ENCODE measurements at regions not wholly inside any gene's neighbourhood (a gene's known extent, or its start where the extent isn't known, plus 50 kb on each side); places are given as distances from the start of the nearest gene placed in this dataset.

DNA sequence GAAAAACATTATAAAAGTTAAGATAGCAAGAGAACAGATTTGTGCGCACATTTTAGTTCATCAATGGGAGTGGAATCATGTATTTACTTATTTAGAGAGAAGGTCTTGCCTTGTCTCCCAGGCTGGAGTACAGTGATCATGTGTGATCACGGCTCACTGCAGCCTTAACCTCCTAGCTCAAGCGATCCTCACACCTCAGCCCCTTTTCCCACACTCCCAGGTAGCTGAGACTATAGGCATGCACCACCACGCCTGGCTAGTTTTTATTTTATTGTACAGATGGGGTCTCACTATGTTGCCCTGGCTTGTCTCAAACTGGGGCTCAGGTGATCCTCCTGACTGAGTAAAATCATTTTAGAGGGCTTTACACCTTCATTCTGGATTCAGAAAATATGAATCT is 72.3 kb upstream of the ADGRF1 start:
- DNase-seq = no peak

DNA sequence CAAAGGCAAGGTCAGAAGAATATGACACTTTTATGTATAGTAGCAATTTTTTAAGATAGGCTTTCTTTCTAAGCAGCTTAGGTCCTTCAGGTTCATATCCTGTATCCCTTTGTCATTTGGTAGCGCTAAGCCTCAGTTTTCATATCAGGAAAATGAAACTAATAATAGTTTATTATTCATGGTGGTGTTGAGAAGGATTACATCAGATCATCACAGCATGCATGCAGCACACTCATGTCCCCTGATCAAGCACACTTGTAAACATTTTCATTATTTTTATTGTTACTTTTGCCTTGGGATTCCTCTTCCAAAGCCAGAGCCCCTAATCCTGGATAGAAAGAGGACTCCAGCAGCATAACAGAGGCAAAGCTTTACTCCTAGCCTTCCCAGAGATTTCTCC is 70.2 kb upstream of the ADGRF1 start:
- no peak for DNase-seq

DNA sequence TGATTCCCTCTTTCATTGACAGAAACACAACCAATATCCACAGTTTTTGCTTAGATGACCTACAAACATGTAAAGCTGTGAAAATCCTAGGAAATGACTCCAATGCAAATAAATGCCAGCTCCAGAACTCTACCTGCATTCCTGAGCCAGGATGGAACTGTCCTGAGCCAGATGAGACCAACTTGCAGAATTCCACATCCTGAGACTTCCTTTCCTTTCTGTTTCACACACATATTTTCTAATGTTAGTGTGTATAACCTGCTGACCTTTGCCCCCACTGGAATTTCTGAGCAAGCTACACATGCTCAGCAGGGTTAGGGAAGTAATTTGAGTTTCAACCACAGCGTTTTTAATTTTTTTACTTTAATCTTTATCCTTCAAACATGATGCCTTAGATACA is 69.6 kb upstream of the ADGRF1 start:
- DNase-seq = no peak

- no peak for DNase-seq
Observed at GRCh38 chr6:47109281-47109680, 67.1 kb upstream of the ADGRF1 start.

- DNase-seq = no peak
Observed at GRCh38 chr6:47106721-47107197, 64.6 kb upstream of the ADGRF1 start.

DNA sequence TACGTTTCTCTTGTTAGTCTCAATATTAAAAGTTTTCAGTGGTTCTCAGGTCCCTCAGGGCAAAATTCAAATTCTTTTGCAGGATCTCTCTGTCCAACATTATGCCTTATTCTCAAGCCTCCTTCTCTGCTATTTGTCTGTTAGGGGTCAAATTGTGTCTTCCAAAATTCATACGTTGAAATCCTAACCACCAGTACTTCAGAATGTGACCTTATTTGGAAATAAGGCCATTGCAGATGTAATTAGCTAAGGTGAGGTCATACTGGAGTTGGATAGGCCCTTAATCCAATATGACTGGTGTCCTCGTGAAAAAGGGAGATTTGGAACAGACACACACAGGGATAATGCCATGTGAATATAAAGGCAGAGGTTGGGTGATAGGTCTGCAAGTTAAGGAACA is 64.1 kb upstream of the ADGRF1 start:
- DNase-seq = no peak

GRCh38 chr6:47105469-47106178 is 63.5 kb upstream of the ADGRF1 start:
- DNase-seq = no peak

DNA sequence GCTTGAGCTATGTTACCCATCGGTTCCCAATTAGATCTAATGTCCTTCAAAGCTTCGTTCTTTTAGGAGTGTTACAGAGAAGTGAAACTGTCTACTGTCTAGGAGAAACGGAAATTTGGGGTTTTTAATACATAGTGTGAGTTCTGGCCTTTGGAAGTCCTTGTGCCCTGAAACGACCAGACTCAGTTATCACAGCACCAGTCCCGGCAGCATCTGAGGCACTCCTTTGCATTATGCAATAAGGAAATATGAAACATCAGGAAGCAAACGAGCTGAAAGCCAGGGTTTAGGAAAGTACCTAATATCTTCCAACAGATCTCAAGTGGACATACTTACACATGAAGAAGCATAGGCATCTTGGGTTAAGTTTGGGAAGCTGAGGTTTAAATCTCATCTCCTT is 61.8 kb upstream of the ADGRF1 start:
- no peak for DNase-seq

DNA sequence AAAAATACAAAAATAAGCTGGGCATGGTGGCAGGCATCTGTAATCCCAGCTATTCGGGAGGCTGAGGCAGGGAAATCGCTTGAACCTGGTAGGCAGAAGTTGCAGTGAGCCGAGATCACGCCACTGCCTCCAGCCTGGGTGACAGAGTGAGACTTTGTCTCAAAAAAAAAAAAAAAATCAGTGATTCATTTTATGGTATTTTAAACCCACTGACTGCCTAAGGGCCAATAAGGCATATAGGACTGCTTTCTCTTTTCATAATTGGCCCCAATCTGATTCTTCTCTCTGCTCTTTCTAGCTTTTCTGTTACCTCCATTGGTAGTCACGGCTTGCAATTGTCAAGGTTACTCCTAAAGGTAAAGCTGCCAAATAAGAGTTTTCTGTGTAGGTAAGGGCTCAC is 60.2 kb upstream of the ADGRF1 start:
- no peak for DNase-seq

GRCh38 chr6:47098570-47098993 is 56.5 kb upstream of the ADGRF1 start:
- DNase-seq = no peak

DNA sequence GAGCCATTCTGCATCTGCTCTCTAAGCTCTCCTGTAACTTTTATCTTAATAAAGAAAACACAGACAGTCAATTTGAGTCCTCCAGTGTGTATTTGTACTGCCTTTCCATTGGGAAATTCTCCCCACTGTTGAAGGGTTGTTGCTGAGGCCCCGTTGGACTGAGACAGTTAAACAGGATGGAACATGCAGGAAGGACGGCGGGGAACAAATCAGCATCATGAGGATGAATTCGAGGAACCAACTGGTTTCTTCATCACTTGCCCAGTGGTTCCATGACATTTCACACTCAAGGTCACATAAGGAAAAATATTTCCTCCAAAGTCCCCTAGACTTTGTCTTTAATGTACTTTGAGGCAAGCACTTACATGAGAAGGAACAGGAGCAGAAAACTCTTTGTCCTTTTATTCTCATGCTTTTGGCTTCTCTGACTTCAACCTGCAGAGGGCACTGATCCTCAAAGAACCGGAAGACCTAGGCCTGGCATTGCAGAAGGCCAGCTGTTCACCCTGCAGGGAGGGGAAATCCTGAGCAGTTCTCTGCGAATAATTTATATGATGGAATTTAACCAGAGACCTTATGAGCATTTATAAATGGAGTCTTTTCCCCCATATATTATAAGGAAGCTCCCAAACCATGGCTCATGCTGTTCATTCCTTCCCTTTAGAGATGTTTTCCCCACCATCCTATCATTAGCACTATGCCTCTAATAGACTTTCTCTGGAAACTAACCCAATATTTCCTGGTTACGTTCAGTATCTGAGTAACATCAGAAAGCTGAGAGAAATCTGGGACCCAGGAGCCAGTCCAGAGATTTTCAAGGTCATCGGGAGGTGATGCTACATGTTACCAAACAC is 55.2 kb upstream of the ADGRF1 start:
- peak; percentile 62 for DNase-seq

DNA sequence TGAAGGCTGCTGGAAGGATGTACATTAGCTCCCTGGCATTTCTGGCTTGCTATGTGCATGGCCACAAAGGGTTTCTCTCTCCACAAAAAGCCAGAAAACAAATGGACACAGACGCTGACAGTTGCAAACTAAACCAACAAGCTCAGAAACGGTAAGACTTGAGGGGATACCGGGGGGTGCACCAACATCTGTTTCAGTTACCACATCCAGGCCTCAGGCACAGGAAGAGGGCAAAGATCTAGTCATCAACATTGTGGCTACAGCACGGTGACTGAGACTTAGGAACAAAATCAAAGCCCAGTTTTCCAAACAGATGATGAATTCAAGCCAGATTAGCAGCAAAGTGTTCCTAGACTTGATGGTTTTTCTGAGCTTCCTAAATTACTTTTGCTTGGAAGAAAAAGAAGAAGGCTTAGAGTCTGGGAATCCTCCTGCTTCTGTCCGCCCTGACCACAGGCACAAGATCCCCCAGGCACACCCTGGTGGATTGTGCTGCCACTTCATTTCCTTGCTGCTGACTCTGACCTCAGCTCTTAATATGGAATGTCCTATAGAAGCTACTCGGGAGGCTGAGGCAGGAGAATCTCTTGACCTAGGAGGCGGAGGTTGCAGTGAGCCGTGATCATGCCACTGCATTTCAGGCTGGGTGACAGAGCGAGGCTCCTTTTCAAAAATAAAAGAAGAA is 54.2 kb upstream of the ADGRF1 start:
- DNase-seq = no peak

GRCh38 chr6:47094241-47094925 is 52.3 kb upstream of the ADGRF1 start:
- DNase-seq = no peak

GRCh38 chr6:47093169-47093568 is 51.0 kb upstream of the ADGRF1 start:
- no peak for DNase-seq

GRCh38 chr6:47091886-47092668 is 49.9 kb upstream of the ADGRF1 start:
- DNase-seq = no peak

All from left hindlimb (tissue), 1 donor.